Amygdala (tissue), 56 donors: ENCODE measurements at regions not wholly inside any gene's neighbourhood (a gene's known extent, or its start where the extent isn't known, plus 50 kb on each side); places are given as distances from the start of the nearest gene placed in this dataset.
A peak's percentile ranks its signal among the peaks of the same experiment; 100 is the strongest.
"Not testable (repeated sequence)": the region's sequence is repeated elsewhere in the genome, so short reads cannot be mapped to it uniquely, and the experiment has no call there.

Source experiments
- DNase-seq, 56 donors: peaks; one replicate each; lab custom pipeline; 2025; lab: John Stamatoyannopoulos, UW

DNA sequence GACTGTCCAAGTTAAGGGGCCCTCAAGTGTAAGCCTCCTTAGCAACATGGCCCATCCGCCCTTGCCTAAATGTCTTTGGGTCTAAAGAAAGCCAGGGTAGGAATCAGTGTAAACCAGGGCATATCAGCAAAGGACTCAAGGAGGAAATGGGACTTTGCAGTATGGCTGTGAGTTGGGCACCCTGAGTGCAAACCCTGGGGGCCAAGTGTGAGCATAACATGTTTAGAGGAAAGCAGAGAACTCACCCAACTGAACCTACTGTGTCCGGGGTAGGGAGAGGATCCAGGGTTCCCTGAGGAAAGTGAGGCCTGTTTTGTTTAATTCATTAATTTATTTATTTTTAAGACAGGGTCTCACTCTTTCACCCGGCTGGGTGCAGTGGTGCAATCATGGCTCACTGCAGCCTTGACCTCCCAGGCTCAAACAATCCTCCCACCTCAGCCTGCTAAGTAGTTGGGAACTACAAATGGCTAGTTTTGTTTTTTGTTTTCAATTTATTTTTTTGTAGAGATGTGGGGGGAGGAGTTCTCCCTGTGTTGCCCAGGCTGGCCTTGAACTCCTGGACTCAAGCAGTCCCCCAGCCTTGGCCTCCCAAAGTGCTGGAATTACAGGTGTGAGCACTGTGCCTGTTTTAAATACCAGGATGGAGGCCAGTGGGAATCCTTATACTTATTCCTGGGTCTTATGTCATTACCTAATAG is 51.0 kb upstream of the ACTR3 start:
- no peak for DNase-seq

DNA sequence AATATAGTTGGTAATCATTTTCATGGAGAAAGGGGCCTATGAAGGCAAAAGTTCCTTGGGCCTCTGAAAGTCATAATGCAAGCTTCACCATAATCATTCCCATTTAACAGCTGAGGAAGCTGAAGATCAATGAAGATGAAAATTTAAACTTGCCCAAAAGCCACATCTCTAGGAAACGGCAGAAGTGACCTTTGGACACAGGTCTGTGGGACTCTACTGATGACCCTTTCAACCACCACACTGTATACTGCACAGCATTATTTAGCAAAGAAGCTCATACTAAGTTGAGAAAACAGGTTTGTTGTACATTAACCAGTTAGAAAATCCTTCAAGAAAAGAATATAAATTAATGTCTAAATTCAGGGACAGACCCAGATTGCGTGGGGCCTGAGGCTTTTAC is 51.6 kb upstream of the ACTR3 start:
- DNase-seq: no peak

DNA sequence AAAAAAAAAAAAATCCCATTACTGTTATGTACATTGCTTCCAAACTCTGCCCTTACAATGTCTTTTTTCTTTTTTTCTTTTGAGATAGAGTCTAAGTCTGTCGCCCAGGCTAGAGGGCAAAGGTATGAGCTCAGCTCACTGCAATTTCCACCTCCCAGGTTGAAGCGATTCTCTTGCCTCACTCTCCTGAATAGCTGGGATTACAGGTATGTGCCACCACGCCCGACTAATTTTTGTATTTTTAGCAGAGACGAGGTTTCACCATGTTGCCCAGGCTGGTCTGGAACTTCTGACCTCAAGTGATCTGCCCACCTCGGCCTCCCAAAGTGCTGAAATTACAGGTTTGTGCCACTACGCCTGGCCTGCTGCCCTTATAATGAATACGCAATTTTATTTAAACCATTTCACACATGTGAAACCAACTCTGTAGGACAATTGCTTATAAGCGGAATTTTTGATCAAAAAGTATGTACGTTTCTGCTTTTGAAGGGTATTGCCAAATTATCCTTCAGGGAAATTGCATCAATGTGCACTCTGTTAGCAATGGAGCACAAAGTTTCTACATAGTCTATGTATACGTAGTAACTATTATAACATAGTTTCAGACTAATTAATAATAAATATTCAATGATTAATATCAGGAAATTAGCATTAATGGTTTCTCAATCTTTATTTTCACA is 55.7 kb upstream of the ACTR3 start:
- no peak for DNase-seq

DNA sequence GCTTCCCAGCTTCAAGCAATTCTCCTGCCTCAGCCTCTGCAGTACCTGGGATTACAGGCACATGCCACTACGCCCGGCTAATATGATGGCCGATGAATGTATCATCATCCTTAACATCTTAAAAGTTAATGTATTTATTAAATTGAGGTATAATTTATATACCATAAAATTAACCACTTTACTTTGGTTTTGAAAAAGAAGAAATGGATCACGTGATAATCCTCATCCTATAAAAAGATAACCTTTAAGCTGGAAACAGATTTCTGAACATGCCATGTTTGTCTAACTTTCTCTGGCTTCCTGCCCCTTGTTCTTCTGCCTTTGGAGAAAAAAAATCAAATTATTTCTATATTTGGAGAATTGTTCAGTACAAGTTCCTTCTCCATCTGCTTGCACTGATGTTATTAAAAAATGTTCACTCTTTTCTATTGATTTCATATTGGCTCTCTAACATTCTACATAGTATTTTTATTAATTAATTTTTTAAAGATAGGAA is 57.0 kb upstream of the ACTR3 start:
- no peak for DNase-seq

DNA sequence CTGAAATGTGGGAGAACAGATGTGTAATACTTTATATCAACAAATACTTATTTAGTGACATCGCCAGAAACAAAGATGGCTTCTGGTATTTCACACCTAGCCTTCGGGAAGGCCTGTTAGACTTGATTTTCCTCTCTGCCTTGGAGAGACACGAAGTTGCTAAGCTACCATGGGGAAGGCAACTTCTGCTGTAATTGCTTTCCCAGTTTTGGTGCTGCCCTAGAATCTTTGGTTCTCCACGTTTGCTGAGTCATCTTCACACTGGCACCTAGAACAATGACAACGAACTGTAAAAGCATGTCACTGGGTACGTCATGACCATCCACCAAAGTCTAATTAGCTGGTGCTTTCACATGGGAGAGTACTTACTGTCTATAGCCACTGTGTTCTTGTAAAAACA is 58.7 kb upstream of the ACTR3 start:
- peak in 6 of 56 donors; percentile 1 to 9 (median 3) for DNase-seq

DNA sequence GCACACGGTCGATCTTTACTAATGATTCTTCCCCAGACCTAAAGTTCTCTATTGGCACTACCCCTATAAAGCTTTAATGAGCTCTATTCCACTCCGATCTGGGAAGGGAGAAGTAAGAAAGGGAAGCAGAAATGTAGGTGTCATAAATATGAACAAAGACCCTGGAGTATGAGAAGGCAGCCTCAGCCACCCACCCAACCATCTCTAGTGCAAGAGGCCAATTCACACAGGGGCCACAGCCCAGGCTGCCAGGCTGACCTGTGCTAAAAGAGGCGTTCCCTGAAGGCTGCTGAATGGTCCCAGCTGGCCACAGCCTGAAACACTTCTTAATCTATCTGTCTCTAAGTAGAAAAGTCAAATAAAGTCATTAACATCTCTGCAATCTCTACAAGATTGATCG is 60.1 kb upstream of the ACTR3 start:
- DNase-seq: no peak

DNA sequence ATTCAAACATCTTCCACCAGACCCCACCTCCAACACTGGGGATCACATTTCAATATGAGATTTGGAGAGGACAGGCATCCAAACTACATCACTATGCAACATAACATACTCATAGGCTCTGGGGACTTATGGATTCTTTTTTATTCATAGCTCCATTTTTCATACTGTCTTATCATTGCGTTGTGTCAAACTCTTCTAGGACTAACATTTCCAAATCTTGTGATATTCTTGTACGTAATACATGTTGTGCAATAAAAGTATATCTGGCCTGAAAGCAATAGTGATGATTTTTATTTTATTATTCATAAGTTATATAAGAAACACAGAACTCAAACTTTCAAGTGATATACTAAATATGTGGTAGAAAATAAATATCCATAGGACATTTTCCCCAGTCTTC is 60.6 kb upstream of the ACTR3 start:
- DNase-seq: no peak

DNA sequence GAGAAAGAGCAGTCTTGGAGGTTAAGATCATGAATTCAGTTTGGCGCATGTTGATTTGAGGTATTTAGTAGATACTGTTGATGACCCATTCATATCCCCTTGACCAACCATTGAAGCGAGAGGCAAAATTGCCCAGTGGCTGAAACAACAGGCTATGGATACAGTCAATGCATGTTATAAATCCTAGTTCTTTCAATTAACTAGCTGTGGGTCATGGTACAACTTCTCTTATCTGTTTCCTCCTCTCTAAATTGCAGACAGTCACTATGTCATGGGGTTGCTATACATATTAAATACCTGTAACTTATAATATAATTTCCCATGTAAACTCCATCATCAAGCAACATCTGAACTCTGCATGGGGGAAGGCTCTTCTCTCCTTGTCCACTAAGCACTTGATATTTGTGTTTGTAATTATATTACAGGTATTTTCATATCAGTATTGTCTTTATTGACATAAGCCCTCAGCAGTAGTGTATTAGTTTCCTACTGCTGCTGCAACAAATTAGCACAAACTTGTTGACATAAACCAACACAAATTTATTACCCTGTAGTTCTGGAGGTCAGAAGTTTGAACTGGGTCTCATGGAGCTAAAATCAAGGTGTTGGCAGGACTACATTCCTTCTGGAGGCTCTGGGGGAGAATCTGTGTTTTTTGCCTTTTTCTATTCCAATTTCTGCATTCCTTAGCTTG is 61.7 kb upstream of the ACTR3 start:
- no peak for DNase-seq

DNA sequence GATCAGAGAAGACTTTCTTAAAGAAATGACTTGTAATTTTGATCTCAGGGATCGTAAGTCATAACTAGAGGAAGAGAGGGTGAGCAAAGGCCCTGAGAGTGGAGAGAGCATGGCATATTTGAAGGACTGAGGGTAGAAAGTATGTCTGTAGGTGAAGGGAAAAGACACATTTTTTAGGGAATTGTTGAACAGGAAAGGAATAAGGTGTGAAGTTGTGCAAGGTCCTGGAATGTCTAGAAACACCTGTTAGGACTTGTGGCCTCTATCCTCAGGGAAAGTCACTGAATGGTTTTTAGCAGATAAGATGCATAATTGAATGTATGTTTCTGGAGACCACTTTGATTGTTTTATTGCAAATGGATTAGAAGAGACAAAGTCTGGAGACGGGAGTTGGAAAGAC is 62.5 kb upstream of the ACTR3 start:
- no peak for DNase-seq

DNA sequence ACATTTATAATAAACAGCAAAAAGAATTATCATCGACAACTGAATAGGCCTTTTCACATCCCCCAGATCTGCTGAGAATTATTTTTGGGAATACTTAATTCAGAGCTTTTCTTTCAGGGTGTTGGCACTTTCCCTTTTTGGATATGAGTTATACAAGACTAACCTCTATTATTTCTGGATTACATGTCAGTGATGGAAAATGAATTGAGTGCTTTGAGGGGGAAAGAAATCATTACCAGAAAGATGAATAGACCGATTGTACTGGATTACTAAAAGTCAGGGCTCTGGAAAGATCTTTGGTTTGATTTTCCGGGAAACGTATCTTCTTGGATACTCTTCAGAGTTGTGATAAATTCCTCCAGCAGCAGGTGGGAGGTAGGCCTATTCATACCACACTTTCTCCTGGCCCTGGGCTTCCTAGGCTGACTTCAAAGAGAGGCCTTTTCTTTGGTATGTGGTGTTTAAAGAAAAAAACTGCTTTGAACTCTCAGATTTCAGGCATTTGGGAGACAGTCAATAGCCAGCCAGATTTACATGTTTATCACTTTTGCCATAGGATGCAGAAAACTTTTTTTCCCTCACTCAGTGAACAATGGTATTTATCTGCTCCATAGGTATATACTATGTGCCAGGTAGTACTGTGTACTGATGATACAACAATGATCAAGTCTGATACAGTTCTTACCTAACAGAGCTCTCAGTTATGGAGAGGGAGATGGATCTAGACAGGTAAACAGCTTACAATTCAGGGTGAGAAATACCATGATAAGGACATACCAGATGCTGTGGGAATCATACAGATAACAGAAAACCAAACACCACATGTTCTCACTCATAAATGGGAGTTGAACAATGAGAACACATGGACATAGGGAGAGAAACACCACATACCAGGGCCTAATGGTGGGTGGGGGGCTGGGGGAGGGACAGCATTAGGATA is 63.3 kb upstream of the ACTR3 start:
- no peak for DNase-seq

DNA sequence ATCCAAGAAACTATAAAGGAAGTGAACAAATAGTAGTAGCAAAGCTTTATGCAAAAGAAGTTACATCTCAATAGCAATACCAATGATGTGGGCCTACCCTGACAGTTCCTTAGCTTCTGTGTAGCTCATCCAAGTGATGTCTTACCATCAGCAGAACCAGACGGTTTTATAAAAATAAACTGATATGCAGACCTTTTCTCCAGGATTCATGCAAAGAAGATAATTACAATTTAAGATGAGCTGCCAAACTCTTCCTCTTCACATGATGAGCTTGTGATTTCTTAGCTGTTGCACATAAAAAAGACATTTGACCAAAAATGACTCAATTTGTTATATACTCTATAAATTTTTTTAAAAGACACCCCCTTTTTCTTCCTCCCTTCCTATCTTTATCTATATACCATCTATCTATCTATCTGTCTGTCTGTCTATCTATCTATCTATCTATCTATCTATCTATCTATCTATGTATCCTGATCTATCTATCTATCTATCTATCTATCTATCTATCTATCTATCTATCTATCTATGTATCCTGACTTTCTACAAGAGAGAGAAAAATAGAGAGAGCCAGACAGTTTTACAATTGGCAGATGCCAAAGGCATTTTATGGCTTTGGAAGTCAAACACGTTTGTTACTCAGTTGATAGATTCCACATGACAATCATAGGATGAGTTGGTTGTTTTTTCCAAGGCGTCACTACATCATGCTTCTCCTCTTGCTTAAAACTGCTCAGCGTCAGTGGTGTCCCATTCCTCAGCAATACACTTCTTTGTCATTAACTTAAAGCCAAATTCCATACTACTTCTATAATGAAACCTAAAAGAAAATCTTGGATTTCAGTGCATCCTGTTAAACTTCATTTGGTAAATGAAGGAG is 65.9 kb upstream of the ACTR3 start:
- no peak for DNase-seq

DNA sequence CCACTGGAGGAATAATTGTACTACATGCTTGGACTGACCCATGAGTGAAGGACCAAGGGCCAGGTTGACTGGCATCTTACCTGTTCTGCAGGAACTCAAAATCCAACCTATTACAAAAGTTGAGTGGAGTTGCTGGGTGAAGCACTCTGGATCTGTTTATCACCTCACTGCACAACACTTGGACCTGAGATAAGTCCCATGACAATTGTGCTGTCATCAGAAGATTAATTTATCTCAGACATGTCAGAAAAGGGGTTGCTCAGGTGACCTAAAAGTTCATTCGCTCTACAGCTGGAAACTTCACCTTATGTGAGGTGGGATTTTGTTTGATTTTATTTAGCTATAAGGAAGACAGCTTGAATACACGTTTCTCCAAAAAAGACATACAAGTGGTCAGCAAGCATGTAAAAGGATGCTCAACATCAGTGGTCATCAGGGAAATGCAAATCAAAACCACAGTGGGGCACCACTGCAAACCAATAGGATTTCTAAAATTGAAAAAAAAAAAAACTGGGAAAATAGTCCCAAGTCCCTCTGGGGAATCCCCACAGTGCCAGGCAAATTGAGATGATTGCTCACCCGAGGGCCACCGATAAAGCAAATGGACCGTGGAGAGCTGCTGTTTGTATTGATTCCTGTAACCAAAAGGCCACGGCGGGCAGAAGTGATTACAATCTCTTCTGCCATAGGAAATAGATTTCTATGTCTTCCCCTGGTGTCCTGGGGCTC is 65.8 kb upstream of the SLC35F5 start:
- DNase-seq: no peak

DNA sequence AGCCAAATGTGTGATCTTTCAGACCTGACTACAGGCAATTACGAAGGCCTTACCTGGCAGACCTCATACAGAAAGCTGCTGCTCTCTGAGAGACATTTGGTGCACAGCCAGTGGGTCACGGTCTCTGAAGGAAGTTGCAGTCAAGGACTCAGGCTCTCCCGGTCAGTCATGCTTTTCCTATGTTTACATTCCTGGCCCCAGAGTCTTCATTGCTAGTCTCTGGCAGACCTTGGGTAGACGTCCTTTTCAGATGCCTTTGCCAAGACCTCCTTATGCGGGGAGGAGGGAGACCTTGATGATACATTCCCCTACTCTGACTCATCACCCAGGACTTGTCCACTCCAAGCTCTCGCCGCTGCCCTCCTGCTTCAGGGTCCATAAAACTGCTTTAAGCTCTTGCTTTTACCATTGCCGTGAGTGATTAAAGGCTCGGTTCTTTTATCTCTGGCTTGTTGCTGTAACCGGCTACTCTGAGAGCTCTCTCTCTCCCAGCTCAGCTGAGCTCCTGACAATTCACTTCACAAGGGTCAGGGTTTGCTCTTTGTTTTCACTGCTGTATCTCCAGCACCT is 62.0 kb upstream of the SLC35F5 start:
- DNase-seq: no peak

DNA sequence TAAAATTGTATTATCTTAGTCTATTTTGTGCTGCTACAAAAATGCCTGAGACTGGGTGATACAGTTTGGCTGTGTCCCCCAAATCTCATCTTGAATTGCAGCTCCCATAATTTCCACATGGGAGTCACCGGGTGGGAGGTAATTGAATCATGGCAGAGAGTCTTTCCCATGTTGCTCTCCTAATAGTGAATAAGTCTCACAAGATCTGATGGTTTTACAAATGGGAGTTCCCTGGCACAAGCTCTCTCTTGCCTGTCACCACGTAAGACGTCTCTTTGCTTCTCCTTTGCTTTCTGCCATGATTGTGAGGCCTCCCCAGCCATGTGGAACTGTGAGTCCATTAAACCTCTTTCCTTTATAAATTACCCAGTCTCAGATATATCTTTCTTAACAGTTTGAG is 57.0 kb upstream of the SLC35F5 start:
- DNase-seq: not testable (repeated sequence)

DNA sequence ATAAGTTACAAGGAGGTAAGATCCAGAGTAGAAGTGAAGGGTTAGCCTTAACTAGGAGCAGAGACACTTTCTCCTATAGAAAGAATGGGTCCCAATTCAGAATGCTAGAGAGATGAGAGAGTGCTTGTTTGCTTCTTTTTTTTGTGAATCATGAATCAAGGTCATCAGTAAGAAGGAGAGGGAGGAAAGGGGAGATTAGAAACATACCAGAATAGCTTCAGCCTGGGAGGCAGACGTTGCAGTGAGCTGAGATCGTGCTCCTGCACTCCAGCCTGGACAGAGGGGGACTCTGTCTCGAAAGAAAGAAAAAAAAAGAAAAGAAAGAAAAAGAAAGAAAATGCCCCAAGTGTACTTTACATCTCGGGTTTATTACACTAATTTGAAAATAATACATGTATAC is 55.8 kb upstream of the SLC35F5 start:
- DNase-seq: no peak

DNA sequence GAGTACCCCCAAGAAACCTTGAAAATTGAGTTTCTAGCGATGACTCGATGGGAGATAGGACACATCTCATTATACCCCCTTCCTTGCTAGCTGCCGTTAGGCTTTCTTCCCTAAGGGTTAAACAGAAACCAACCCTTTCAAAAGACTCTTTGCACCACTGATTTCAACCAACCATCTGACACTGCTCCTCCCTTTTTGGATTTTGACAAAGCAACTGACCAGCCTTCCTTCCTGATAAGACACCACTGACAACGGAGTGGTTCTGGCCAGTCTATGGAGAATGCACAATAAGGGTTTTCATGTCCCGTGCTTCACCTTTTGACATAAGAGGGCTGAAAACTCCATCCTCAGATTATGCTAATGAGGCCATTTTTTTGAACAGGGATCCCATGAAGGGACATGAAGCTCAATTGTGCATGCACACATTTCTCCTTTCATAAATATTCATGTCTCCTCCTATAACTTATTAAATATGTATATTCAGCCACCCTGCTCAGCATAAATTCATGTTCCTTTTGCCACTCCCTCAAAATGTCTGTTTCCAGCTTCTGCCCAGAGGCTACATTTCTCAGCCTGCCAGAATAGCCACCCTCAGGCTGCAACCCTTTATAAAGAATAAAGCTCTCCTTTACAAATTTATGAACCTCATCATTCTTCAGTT is 52.8 kb upstream of the SLC35F5 start:
- no peak for DNase-seq

DNA sequence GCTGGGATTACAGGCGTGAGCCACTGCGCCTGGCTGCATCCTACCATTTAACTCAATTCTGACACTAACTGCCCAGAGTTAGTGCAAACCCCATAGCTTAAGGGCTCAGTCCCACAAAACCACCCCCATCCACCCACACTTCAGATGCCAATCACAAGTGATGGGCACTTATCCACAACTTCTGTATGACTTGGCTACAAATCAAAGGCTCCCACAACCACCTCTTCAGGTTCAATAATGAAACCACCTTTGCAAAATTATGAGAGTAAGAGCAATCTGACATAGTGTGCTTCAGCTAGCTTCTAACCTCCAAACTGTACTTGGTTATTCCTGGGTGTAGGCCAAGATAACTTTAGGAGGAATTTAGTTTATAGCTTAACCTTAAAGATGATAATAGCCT is 51.3 kb upstream of the SLC35F5 start:
- no peak for DNase-seq
